ENCODE measurements at regions not wholly inside any gene's neighbourhood (a gene's known extent, or its start where the extent isn't known, plus 50 kb on each side); places are given as distances from the start of the nearest gene placed in this dataset.

GRCh38 chr13:34808649-34809048, 133.4 kb upstream of the NBEA start:
- no peak for DNase-seq
- no peak overlapping the region for H3K4me3 Mint-ChIP-seq
- Histone ChIP-seq H2AFZ (ENCODE audit: insufficient read depth, low read depth, low read length, poor library complexity, severe bottlenecking) (no peak overlapping the region), H3K9ac (ENCODE audit: low read length) (no peak overlapping the region), H3K4me3 (ENCODE audit: control extremely low read depth in 1 of 5, extremely low read depth in 1 of 5, insufficient read depth in 1 of 5, low read depth in 2 of 5, low read length in 4 of 5) (no peak overlapping the region), H3K79me2 (ENCODE audit: control insufficient read depth, insufficient read depth, low read length) (no peaks in the 10 kb centered on the region), H3K27ac (ENCODE audit: low read length in 2 of 2) (no peak overlapping the region), H3K36me3 (replicated peaks in 1 of 2; ENCODE audit: control extremely low read depth in 1 of 2, control insufficient read depth in 1 of 2, extremely low read depth in 1 of 2, insufficient read depth in 2 of 2, low read length in 1 of 2) (no peaks in the 10 kb centered on the region), H3K27me3 (replicated peaks in 1 of 4; ENCODE audit: control extremely low read depth in 1 of 4, control insufficient read depth in 3 of 4, insufficient read depth in 4 of 4, low read length in 3 of 4) (no peaks in the 10 kb centered on the region), H4K20me1 (ENCODE audit: control insufficient read depth, insufficient read depth, low read length, poor library complexity, severe bottlenecking) (no peaks in the 10 kb centered on the region), H3K9me3 (ENCODE audit: control extremely low read depth in 1 of 3, control insufficient read depth in 2 of 3, insufficient read depth in 1 of 3, low read length in 2 of 3) (peaks cover 0 to 4% (median 1%) of the 10 kb centered on the region in 3 donors), H3K4me1 (ENCODE audit: control insufficient read depth in 2 of 2, insufficient read depth in 2 of 2, low read length in 2 of 2) (no peaks in the 10 kb centered on the region), H3K4me2 (replicated peaks; ENCODE audit: low read depth, low read length, poor library complexity, severe bottlenecking) (no peak overlapping the region)
- H3K4me1 Mint-ChIP-seq = no peaks in the 10 kb centered on the region
- H3K27me3 Mint-ChIP-seq = no peaks in the 10 kb centered on the region
- H3K9me3 Mint-ChIP-seq (ENCODE audit: insufficient read depth) = peaks cover 11% of the 10 kb centered on the region
- intact Hi-C loops (cut with micrococcal nuclease) = no loop called here
- ChIA-PET POLR2A (no interaction called here), CTCF (no interaction called here)
- ATAC-seq (ENCODE audit: low read depth) = no peak
- H3K27ac Mint-ChIP-seq = no peak overlapping the region
- TF ChIP-seq CTCF (IDR thresholded peaks at IDR 0.05) = no peak
- no peak for TF ChIP-seq EZH2 (IDR thresholded peaks at IDR 0.05; ENCODE audit: borderline replicate concordance, insufficient read depth, low read depth, low read length, poor library complexity, severe bottlenecking)

- ChIA-PET POLR2A (no interaction called here), CTCF (no interaction called here)
- DNase-seq (no peak), ATAC-seq (ENCODE audit: low read depth) (no peak)
- Histone ChIP-seq H3K27me3 (replicated peaks in 1 of 4; ENCODE audit: control extremely low read depth in 1 of 4, control insufficient read depth in 3 of 4, insufficient read depth in 4 of 4, low read length in 3 of 4) (no peaks in the 10 kb centered on the region), H3K79me2 (ENCODE audit: control insufficient read depth, insufficient read depth, low read length) (no peaks in the 10 kb centered on the region), H3K9me3 (ENCODE audit: control extremely low read depth in 1 of 3, control insufficient read depth in 2 of 3, insufficient read depth in 1 of 3, low read length in 2 of 3) (peaks cover 0 to 4% (median 1%) of the 10 kb centered on the region in 3 donors), H3K9ac (ENCODE audit: low read length) (no peak overlapping the region), H2AFZ (ENCODE audit: insufficient read depth, low read depth, low read length, poor library complexity, severe bottlenecking) (no peak overlapping the region), H3K4me3 (ENCODE audit: control extremely low read depth in 1 of 5, extremely low read depth in 1 of 5, insufficient read depth in 1 of 5, low read depth in 2 of 5, low read length in 4 of 5) (no peak overlapping the region), H3K4me2 (replicated peaks; ENCODE audit: low read depth, low read length, poor library complexity, severe bottlenecking) (no peak overlapping the region), H3K27ac (ENCODE audit: low read length in 2 of 2) (no peak overlapping the region), H3K4me1 (ENCODE audit: control insufficient read depth in 2 of 2, insufficient read depth in 2 of 2, low read length in 2 of 2) (no peaks in the 10 kb centered on the region), H3K36me3 (replicated peaks in 1 of 2; ENCODE audit: control extremely low read depth in 1 of 2, control insufficient read depth in 1 of 2, extremely low read depth in 1 of 2, insufficient read depth in 2 of 2, low read length in 1 of 2) (no peaks in the 10 kb centered on the region), H4K20me1 (ENCODE audit: control insufficient read depth, insufficient read depth, low read length, poor library complexity, severe bottlenecking) (no peaks in the 10 kb centered on the region)
- no peaks in the 10 kb centered on the region for H3K4me1 Mint-ChIP-seq
- no peaks in the 10 kb centered on the region for H3K27me3 Mint-ChIP-seq
- H3K9me3 Mint-ChIP-seq (ENCODE audit: insufficient read depth) = peaks cover 11% of the 10 kb centered on the region
- H3K4me3 Mint-ChIP-seq = no peak overlapping the region
- H3K27ac Mint-ChIP-seq = no peak overlapping the region
- TF ChIP-seq CTCF (IDR thresholded peaks at IDR 0.05) = no peak
- WGBS (ENCODE audit: insufficient coverage) = 65% methylated on average over 3 of the region's 3 CpGs
- intact Hi-C loops (cut with micrococcal nuclease) = no loop called here
These were observed 131.1 kb upstream of the NBEA start for GRCh38 chr13:34810996-34811395.
